Transverse colon (tissue), 4 donors: ENCODE measurements at regions not wholly inside any gene's neighbourhood (a gene's known extent, or its start where the extent isn't known, plus 50 kb on each side); places are given as distances from the start of the nearest gene placed in this dataset.

Source experiments
- EP300 ChIP-seq: sonication (generic); formaldehyde crosslinking; IDR thresholded peaks from one replicate; pipeline ENCODE4 v1.6.1; 2017; ENCODE audit warnings: antibody characterized with exemption, low read depth
- POLR2A ChIP-seq: fragments of 450-650 bp; IDR thresholded peaks from one replicate; pipeline ENCODE4 v1.6.1; 2016; ENCODE audit warnings: antibody characterized with exemption, mild to moderate bottlenecking, moderate library complexity
- POLR2AphosphoS5 ChIP-seq, 3 donors: sonication (generic); formaldehyde crosslinking; IDR thresholded peaks; one replicate each; pipeline ENCODE4 v1.6.1; 2016; ENCODE audit warnings: antibody characterized with exemption in 3 of 3
- TF ChIP-seq, protein P1 (sequence below), 5 experiments: fragments of 200-600 bp in 3 of 5; fragments of 450-650 bp in 2 of 5; sonication (generic) in 3 of 5; IDR thresholded peaks; 1 replicate in 2 of 5; 2 replicates in 3 of 5; pipeline ENCODE4 v1.5.1; 2016 to 2017; ENCODE audit warnings: antibody characterized with exemption in 5 of 5, inconsistent platforms in 3 of 5, mild to moderate bottlenecking in 2 of 5, moderate library complexity in 1 of 5

DNA sequence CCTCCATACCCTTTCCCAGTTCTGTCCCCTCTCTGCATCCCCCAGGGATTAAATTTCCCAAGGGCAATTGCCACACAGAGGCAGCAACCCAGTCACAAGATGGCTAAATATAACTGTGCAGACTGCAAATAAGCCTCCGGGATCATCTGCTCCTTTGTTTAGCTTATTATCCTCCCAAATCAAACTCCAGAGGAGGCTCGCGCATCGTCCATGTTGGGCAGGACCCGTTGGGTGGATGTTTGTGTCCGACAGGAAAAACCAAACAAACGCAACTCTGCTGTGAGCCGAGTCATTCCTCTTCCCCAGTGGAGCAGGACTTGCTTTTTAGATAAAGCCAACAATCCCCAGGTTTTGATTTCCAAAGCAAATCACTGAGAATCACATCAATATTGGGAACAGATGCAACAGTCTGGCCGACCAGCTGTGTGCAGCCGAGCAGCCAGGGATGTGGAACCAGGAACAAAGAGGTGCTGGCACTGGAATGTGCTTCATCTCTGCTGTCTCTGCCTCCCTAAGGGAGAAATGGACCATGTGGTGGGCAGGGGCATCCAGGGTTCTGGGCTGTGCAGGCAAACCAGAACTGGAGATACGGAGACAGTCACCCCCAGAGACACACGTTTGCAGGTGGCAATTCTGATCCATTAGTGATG, 89.8 kb downstream of the PTTG1 start:
- TF ChIP-seq, protein P1, sequence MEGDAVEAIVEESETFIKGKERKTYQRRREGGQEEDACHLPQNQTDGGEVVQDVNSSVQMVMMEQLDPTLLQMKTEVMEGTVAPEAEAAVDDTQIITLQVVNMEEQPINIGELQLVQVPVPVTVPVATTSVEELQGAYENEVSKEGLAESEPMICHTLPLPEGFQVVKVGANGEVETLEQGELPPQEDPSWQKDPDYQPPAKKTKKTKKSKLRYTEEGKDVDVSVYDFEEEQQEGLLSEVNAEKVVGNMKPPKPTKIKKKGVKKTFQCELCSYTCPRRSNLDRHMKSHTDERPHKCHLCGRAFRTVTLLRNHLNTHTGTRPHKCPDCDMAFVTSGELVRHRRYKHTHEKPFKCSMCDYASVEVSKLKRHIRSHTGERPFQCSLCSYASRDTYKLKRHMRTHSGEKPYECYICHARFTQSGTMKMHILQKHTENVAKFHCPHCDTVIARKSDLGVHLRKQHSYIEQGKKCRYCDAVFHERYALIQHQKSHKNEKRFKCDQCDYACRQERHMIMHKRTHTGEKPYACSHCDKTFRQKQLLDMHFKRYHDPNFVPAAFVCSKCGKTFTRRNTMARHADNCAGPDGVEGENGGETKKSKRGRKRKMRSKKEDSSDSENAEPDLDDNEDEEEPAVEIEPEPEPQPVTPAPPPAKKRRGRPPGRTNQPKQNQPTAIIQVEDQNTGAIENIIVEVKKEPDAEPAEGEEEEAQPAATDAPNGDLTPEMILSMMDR (IDR thresholded peaks at IDR 0.05) = no peak
- TF ChIP-seq EP300 = no peak
- no peak for TF ChIP-seq POLR2AphosphoS5 (IDR thresholded peaks at IDR 0.05)
- no peak for TF ChIP-seq POLR2A
